ENCODE measurements at regions not wholly inside any gene's neighbourhood (a gene's known extent, or its start where the extent isn't known, plus 50 kb on each side); places are given as distances from the start of the nearest gene placed in this dataset.
A peak's percentile ranks its signal among the peaks of the same experiment; 100 is the strongest.

GRCh38 chr9:134502266-134502791 is 139.3 kb upstream of the COL5A1 start (continued):
- TF ChIP-seq SIN3B (IDR thresholded peaks at IDR 0.05; ENCODE audit: low read depth) (no peak), ZNF644 (tag; IDR thresholded peaks at IDR 0.05; ENCODE audit: low read depth) (no peak), ZC3H8 (IDR thresholded peaks at IDR 0.05) (no peak)

GRCh38 chr9:134502809-134503211 is 138.8 kb upstream of the COL5A1 start:
- Histone ChIP-seq H3K4me3 (no peak overlapping the region), H3K27ac (ENCODE audit: extremely low read depth, low read depth, low read length) (no peak overlapping the region), H3K9me1 (ENCODE audit: control insufficient read depth, insufficient read depth, low read length) (no peaks in the 10 kb centered on the region), H3K79me2 (ENCODE audit: control insufficient read depth, insufficient read depth, low read length) (no peaks in the 10 kb centered on the region), H2AFZ (ENCODE audit: low read depth, low read length) (no peak overlapping the region), H3K4me1 (replicated peaks in 1 of 2; ENCODE audit: control insufficient read depth in 2 of 2, insufficient read depth in 2 of 2, low read length in 2 of 2) (peaks cover 0 to 10% of the 10 kb centered on the region in 2 experiments; a peak in 2 of 5 replicates), H3K9ac (ENCODE audit: insufficient read depth in 1 of 2, low read depth in 2 of 2, low read length in 2 of 2) (no peak overlapping the region), H3K4me2 (ENCODE audit: insufficient read depth, low read length) (no peak overlapping the region), H3K36me3 (ENCODE audit: control insufficient read depth, insufficient read depth, low read length) (no peaks in the 10 kb centered on the region), H4K20me1 (replicated peaks; ENCODE audit: control insufficient read depth, insufficient read depth, low read length) (no peaks in the 10 kb centered on the region), H3K9me3 (replicated peaks; ENCODE audit: control insufficient read depth, insufficient read depth, low read depth, low read length) (no peaks in the 10 kb centered on the region), H3K27me3 (ENCODE audit: control insufficient read depth in 2 of 2, insufficient read depth in 2 of 2, low read length in 2 of 2) (peaks cover 4 to 29% of the 10 kb centered on the region in 2 experiments; a peak in 4 of 5 replicates)
- peak; percentile 54; the same call in 1 of the 3 replicates for ATAC-seq
- no TSS peak for BruUV-seq (replicated peaks)
- ChIA-PET CTCF (ENCODE audit: low intra/inter-chr PET ratio) (no interaction called here), POLR2A (interaction anchor here (0.7 kb wide), 1 partner anchor 11 kb away, joined by 3 read pairs; no protein-coding TSS in a partner anchor)
- DNase-seq (ENCODE audit: extremely low read depth in 1 of 4, low spot score in 3 of 4), result peak in 2 of 4 experiments; percentile 23 to 44
- 0% methylated on average over 13 of the region's 15 CpGs for WGBS (ENCODE audit: insufficient coverage, low coverage, missing lambda C conversion rate)
- no peak for FAIRE-seq
- in situ Hi-C loops (cut with MboI) (no loop called here), intact Hi-C loops (cut with micrococcal nuclease) (no loop called here)
- TF ChIP-seq ZNF584 (CRISPR knock-in tag; IDR thresholded peaks at IDR 0.05; ENCODE audit: low read depth), result no peak
- TF ChIP-seq MEIS2 (IDR thresholded peaks at IDR 0.05; ENCODE audit: partially characterized antibody), result no peak
- no peak for TF ChIP-seq ZHX1 (conservative IDR thresholded peaks at IDR 0.05; ENCODE audit: low read length)
- peak; percentile 28; the same call in 1 of the 2 replicates for TF ChIP-seq FOSL1 (tag; conservative IDR thresholded peaks at IDR 0.05)
- peak; percentile 62 for TF ChIP-seq ATF3 (IDR thresholded peaks at IDR 0.05)
- no peak for TF ChIP-seq ATF3 (CRISPR knock-in tag; conservative IDR thresholded peaks at IDR 0.05)
- TF ChIP-seq POU5F1 (IDR thresholded peaks at IDR 0.05; ENCODE audit: borderline replicate concordance, low read depth, low read length, partially characterized antibody), result no peak
- no peak for TF ChIP-seq MAFK (IDR thresholded peaks at IDR 0.05; ENCODE audit: low read length)
- no peak for TF ChIP-seq PYGO2 (tag; IDR thresholded peaks at IDR 0.05)
- TF ChIP-seq HMGN3 (IDR thresholded peaks at IDR 0.05; ENCODE audit: borderline replicate concordance, extremely low read depth, insufficient read length, low read depth, low read length), result no peak
- no peak for TF ChIP-seq ZNF398 (CRISPR knock-in tag; IDR thresholded peaks at IDR 0.05)
- peak; percentile 43; the same call in 1 of the 2 replicates for TF ChIP-seq JUND (IDR thresholded peaks at IDR 0.05; ENCODE audit: borderline replicate concordance, low read depth, low read length)
- TF ChIP-seq JUND (tag; IDR thresholded peaks at IDR 0.05; ENCODE audit: borderline replicate concordance, low read depth, low read length), result no peak
